Stimulated activated CD8-positive, alpha-beta memory T cell treated with anti-CD3 and anti-CD28 coated beads, Interleukin-4, amount 100 ng/mL, for 48 hours (primary cell): ENCODE measurements at regions not wholly inside any gene's neighbourhood (a gene's known extent, or its start where the extent isn't known, plus 50 kb on each side); places are given as distances from the start of the nearest gene placed in this dataset.
"Not testable (repeated sequence)": the region's sequence is repeated elsewhere in the genome, so short reads cannot be mapped to it uniquely, and the experiment has no call there.

Experiments used
- DNase-seq: peaks from one replicate; pipeline ENCODE4 v3.0.0-alpha.2; 2020

DNA sequence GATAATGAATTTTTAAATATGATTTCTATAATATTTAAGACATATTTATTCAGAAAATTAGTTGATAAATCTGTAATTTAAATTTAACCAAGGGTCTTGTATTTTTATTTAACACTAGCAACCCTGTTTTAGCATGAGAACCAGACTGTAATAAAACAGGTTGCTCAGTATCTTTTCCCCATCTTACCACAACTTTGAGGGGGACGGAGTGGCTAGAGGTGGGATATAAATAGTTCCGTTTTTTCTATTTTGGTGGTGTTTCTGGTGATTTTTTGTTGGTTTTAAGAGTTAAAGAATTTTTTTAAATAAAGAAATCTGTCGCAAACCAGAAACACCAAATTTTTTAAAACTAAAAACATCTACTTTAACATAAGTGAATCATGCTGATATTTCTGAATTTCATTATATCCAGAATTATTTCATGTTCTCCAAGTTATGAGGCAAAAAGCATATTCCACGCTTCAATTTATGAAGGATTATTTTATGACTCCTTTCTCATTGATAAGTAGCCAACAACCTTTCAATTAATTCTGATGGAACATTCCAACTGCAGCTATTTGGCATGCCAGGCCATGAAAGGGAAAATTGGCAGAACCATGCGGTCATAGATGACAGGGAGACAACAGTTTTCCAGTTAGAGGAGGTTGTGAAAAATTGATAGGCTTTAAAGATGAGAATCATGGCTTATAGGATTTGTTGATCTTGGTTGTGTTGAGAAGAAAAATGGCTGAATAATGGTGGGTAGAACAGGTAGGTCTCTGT, 151.9 kb upstream of the CARMIL1 start:
- DNase-seq: no peak

DNA sequence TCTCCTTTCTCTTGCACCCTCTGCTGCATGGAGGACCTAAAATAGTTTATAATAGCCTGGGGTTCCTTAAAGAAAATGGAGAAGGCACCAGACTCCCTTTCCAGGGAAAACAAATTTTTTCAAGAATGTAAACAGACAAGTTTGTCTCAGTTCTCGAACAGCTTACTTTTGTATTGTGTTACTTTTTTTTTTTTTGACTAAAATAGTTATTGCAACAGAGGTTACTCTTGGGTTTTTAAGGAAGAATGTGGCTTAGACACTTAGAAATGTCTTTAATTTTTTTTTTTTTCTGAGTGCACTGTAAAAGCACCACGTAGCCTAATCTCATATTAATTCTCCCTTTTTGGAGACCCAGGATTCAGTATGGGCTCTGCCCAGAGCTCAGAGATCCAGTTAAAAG, 148.7 kb upstream of the CARMIL1 start:
- DNase-seq: no peak

DNA sequence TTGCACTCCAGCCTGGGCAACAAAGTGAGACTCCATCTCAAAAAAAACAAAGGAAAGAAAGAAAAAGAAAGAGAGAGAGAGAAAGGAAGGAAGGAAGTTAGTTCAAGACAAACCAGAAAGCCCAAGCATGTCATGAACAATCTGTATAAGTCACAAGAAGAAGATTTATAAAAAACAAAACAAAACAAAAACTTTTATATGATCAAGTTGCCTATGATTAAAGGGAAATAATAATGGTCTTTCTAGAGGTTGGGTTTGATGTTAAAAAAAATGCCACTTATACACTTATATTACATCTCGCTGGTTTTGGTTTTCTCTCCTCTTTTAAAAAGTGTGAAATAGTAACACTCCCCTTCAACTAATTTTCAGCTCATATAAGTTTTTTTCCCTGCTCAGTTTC, 146.2 kb upstream of the CARMIL1 start:
- DNase-seq: no peak

- no peak for DNase-seq
These were observed 145.6 kb upstream of the CARMIL1 start for GRCh38 chr6:25133568-25133967.

DNA sequence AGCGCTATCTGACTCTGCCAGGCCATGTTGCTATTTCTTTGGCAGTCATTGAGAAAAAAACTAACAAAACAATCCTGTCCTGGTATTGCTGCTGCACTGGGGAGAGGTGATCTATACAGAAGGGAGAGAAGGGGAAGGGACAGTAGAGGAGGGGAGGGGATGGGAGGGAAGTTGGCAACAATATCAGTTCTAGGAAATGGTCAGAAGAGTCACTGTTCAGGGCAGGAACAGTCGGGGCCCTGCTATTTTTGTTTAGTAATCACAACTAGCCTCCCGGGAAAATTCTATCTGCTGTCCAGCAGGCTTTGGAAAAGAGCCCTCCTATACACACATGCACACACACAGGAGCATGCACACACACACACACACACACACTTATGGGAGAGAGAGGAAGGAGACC, 142.3 kb upstream of the CARMIL1 start:
- peak; percentile 35 for DNase-seq

DNA sequence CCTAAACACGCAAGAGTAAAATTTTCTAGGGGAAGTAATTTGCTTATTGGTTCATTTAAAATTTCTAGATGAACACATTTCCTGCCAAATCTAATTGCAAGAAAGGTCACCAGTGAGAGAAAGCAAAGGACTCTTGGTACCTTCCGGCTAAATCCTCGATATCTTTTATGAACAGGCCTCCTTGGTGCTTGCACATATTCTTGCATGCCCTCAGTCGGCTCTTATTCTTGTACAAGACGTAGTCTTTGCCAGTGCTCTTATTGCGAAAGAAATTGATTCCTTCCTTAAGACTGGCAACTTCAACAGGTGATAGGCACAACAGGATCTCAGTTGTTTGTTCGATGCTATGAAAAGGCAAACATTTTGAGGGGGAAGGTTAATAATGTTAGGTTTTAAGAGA, 141.7 kb upstream of the CARMIL1 start:
- DNase-seq: no peak

DNA sequence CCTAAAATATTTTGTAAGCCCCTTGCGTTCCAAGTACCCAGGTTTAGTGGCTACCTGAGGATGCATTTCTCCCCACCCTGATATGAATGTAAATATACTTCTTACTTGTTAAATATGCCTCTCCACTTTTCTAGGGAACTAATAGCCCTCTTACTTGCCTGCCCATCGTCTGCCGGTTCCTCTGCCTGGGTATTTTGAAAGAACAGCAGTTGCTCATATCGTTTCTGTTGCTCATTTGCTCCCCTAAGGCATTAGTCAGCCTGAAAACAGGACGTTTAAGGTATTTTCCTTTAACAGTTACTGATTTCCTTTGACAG, 141.3 kb upstream of the CARMIL1 start:
- no peak for DNase-seq

GRCh38 chr6:25138233-25138933, 140.8 kb upstream of the CARMIL1 start:
- peak; percentile 75 for DNase-seq

GRCh38 chr6:25138934-25139415, 140.2 kb upstream of the CARMIL1 start:
- DNase-seq: no peak

GRCh38 chr6:25139608-25140007, 139.6 kb upstream of the CARMIL1 start:
- not testable (repeated sequence) for DNase-seq

DNA sequence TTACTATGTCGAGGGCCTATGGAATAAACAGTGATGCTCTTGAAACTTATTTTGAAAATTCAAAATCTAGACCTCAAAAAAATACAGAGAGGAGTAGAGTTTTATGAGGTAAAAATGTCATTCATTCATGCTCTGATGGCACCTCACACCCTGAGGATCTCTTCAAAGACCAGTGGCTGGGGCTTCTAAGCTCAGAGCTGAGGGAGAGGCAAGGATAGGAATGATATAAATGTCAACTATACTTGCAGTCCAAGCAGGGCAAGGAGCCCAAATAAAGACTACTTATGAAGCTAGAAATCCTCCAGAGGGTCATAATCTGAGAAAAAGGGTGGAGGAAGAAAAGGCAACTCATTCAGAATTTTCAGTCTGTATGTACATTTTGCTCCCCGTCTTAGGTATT, 136.7 kb upstream of the CARMIL1 start:
- DNase-seq: no peak

DNA sequence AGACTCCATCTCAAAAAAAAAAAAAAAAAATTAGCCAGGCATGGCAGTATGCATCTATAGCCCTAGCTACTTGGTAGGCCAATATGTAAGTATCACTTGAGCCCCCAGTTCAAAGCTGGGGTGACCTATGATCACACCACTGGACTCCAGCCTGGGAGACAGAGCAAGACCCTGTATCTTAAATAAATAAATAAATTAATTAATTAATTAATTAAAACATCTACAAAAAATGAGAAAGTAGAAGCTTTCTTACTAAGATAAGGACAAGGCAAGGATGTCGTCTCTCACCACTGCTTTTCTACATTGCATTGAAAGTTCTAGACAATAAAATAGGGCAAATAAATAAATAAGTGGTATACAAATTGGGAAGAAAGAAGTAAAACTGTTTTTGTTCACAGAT, 134.3 kb upstream of the CARMIL1 start:
- no peak for DNase-seq

DNA sequence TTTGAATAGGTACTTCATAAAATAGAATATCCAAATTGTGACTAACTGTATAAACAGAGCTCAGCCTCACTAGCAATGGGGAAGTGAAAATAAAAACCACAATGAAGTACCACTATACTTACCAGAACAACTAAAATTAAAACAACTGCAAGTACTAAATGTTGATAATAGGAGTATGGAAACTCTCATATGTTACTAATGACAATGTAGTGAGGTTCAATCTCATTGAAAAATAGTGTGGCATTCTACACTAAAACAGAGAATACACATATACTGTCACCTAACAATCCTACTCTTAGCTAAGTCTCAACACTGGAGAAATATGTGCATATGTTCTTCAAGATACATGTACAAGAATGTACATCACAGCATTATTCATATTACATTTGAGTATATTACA, 132.0 kb upstream of the CARMIL1 start:
- DNase-seq: no peak

- DNase-seq: no peak
These were observed 129.1 kb upstream of the CARMIL1 start for GRCh38 chr6:25150031-25150430.

GRCh38 chr6:25150863-25151262, 128.3 kb upstream of the CARMIL1 start:
- no peak for DNase-seq

- no peak for DNase-seq
These were observed 126.1 kb upstream of the CARMIL1 start for GRCh38 chr6:25153079-25153478.

- DNase-seq: no peak
These were observed 125.1 kb upstream of the CARMIL1 start for GRCh38 chr6:25154034-25154596.

GRCh38 chr6:25155211-25155610, 124.0 kb upstream of the CARMIL1 start:
- no peak for DNase-seq

GRCh38 chr6:25156123-25156522, 123.1 kb upstream of the CARMIL1 start:
- DNase-seq: no peak

- no peak for DNase-seq
These were observed 122.0 kb upstream of the CARMIL1 start for GRCh38 chr6:25157183-25157582.

DNA sequence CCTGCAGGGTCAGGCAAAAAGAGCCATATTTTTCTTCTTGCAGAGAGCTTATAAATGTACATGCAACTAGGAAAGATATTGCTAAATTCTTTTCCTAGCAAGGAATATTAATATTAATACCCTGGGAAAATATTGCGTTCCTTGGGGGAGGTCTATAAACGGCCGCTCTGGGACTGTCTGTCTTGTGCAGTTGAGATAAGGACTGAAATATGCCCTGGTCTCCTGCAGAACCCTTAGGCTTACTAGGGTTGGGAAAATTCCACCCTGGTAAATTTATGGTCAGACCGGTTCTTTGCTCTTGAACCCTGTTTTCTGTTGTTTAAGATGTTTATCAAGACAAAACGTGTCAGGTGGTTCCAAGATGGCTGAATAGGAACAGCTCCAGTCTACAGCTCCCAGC, 121.3 kb upstream of the CARMIL1 start:
- no peak for DNase-seq

- not testable (repeated sequence) for DNase-seq
These were observed 119.0 kb upstream of the CARMIL1 start for GRCh38 chr6:25160134-25160533.

GRCh38 chr6:25165177-25165576, 114.0 kb upstream of the CARMIL1 start:
- no peak for DNase-seq

DNA sequence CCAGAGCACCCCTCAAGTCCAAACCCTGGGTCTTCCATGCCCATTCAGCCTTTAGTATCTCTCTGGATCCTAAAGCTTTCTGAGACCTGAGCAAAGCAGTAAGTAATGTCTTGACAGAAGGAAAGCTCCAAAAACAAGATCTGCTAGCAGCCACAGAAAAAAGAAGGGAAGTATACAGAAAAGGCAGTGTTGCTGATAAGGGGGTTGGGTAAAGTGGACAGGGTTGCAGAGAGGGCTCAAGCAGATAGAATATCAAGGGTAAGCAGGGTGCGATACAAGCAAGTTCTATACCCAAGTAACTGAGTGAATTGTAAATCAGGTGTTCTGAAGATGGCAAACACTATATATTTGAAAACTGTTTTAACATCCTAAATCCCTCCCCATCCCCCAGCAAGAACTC, 113.4 kb upstream of the CARMIL1 start:
- no peak for DNase-seq
